SK-N-MC (cell line): ENCODE measurements at regions not wholly inside any gene's neighbourhood (a gene's known extent, or its start where the extent isn't known, plus 50 kb on each side); places are given as distances from the start of the nearest gene placed in this dataset.

Experiments
- EZH2 ChIP-seq: fragments of 200-600 bp; sonication (generic); IDR thresholded peaks from one replicate; pipeline ENCODE4 v1.6.1; 2017; ENCODE audit warnings: antibody characterized with exemption
- POLR2AphosphoS5 ChIP-seq: IDR thresholded peaks from 2 replicates; pipeline ENCODE4 v1.6.1; 2012; ENCODE audit warnings: mild to moderate bottlenecking, low read depth, low read length, borderline replicate concordance

DNA sequence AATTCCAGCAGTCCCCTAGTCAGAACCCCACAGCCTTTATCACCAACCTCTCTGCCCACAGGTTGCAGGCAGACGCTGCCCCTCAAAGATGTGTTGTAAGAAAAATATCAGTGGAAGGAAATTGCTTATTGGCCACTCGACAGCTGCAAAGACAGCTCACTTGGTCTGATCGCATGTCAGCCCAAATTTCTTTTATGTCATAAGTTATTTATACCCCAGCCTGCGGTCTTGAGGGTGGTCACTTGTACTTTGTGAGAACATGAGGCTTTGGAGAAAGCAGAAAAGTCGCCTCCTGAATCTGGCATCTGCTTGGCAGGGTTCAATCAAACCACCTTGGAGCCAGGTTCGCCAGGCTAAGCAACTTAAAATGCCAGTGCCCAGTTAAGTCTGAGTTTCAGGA is 236.5 kb upstream of the CDH4 start:
- TF ChIP-seq POLR2AphosphoS5: no peak
- no peak for TF ChIP-seq EZH2
